ENCODE measurements at regions not wholly inside any gene's neighbourhood (a gene's known extent, or its start where the extent isn't known, plus 50 kb on each side); places are given as distances from the start of the nearest gene placed in this dataset.

- DNase-seq, result no peak
Measured at GRCh38 chr17:59451706-59452105, 113.7 kb upstream of the DHX40 start.

- DNase-seq, result no peak
Measured at GRCh38 chr17:59454633-59455105, 110.7 kb upstream of the DHX40 start.

GRCh38 chr17:59456428-59456827, 109.0 kb upstream of the DHX40 start:
- no peak for DNase-seq

DNA sequence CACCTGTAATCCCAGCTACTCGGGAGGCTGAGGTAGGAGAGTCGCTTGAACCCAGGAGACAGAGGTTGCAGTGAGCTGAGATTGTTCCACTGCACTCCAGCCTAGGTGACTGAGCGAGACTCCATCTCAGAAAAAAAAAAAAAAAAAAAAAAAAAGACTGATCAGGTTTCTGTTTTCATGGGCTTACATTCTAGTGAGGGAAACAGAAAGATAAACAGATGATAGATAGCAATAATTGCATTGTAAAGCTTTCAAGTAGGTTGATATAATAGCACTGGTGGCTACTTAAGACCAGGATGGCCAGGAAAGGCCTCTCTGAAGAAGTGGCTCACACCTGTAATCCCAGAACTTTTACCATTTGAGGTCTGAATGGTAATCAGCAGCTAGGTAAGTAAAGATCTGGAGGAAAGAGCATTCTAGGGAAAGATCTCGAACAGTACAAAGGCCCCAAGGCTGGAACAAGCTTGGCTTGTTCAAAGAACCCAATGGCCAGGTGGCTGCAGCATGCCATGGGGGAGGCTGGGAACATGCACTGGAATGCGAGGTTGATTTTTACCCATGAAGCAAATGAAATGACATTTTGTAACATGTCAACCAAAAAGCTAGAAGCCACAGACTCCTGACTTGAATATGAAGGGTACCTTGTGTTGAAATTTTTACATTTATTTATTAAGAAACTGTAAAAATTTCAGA, 108.3 kb upstream of the DHX40 start:
- no peak for DNase-seq

DNA sequence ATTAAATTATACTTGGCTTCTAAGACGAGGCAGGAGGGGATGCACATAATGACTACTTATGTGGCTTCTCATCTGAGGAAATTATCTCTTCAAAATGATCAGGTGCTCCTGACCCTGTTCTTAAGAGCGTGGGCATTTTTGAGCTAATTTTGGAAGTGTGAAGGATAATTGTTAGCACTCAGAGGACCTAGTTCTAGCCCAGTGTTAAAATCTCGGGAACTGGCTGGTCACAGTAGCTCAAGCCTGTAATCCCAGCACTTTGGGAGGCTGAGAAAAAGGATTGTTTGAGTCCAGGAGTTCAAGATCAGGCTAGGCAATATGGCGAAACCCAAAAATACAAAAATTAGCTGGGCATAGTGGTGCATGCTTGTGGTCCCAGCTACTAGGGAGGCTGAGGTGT, 103.0 kb upstream of the DHX40 start:
- no peak for DNase-seq

DNA sequence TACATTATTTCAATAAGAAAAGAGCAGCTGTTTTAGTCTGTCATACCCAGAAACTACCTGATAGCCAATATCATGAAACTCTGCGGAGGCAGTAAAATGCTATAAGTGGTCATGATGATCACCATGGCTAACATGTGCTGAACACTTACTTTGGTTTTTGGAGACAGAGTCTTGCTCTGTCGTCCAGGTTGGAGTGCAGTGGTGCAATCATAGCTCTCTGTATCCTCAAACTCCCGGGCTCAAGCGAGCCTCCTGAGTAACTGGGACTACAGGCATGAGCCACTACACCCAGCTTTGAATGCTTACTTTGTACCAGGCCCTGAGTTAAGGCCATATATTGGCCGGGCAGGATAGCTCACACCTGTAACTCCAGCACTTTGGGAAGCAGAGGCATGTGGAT, 101.2 kb upstream of the DHX40 start:
- no peak for DNase-seq

- no peak for DNase-seq
Measured at GRCh38 chr17:59465949-59466307, 99.5 kb upstream of the DHX40 start.

DNA sequence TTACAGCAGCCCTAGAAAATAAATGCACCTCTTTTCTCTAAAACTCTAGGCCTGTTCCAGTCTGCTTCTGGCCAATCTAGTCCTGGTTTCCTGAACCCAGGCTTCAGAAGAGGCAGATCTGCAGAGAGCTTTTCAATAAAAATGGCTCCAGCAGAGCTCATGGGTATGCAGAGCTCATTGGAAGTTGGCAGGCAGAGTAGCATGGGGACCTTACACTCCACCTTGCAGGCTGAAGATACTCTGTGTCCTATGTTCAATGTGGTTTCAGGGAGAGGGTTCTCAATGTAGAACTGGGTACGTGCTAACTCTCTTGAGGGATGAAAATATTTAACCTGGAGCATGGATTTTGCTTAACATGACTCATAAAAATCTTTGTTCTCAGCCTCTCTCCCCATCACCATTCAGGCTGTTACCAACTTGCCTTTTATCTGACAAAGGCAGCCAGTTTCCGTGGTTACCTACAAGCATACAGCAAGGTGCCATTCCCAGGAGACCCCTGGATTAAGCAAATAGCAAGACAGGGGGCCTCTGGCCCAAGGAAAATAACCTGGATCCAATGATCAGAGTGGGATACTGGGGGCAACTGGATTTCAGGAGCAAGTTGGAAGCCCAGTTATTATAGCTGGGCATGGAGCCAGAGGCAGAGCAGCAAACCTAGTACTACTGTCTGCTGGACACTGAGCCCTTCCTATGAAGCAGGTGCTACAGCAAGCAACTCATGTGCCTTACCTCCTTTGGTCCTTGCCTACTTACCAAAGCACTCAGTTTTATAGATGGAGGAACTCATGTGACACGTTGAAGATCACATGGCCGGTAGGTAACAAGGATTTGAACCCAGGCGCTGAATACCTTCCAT, 98.2 kb upstream of the DHX40 start:
- DNase-seq, result no peak

- DNase-seq, result no peak
Measured at GRCh38 chr17:59469786-59470485, 95.5 kb upstream of the DHX40 start.

GRCh38 chr17:59470624-59471297, 94.6 kb upstream of the DHX40 start:
- DNase-seq, result no peak

GRCh38 chr17:59476413-59476812, 89.0 kb upstream of the DHX40 start:
- DNase-seq, result no peak

GRCh38 chr17:59479141-59479540, 86.3 kb upstream of the DHX40 start:
- DNase-seq, result no peak

DNA sequence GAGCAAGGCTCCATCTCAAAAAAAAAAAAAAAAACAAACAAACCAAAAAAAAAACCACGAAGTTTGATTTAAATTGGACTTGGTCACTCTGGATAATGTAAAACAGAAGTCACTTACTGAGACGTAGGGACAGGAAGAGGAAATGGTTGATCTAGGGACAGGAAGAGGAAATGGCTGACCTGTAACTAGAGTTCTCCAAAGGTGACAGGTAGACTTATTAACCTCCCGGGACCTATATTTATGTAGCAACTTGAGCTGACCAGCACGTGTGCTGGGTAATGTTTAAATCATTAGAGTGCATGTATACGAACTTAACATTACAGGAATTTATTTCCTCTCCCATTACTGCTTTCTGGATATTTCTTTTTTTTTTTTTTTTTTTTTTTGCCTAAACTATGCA, 81.5 kb upstream of the DHX40 start:
- DNase-seq, result no peak

DNA sequence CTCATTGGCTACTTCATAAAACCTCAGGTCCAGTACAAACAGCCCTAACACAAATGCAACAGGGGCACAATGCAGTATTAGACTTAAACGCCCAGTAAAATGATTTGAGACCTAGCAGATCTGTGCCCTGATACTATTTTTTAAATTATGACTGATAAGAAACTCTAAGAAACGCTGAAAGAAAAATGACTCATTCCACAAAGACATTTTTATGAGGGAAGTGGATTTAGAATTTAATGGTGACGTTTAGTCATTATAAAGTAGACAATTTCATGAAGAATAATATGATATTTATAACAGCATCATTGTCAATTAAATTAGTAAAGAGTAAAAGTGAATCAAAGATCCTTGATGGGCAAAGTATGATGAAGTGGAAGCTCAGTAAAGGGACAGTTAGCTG, 80.4 kb upstream of the DHX40 start:
- DNase-seq, result no peak

GRCh38 chr17:59485946-59486345, 79.5 kb upstream of the DHX40 start:
- no peak for DNase-seq

DNA sequence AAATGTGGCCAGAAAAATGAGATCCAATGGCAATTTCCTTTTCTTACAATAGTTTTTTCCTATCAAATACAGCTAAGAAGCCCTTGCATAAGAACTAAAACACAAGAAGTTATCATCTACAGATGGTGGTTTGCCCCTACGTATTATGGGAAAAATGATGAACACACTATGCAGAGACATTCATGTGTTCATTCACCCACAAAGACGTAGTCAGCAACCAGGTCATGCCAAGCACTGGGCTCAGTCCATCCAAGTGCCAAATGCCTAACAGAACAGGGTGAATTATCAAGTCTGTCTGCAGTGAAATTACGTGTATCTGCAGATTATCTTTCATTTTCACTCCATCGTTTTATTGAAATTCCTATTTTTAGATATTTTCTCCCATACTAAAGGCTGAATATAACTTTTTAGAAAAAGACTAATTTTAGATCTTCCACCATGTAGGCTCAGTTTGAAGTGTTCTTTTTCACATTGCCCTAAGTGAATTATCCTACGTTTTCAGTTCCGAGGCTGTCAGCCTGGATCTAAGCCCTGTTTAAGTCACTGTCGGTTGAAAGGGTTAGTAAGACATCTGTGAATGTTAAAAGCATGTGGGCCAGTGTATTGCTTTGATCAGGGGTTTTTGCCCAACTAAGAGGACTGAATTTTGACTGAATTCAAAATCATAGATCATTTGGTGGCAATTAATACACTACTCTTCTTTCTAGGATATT, 78.1 kb upstream of the DHX40 start:
- DNase-seq, result no peak

- no peak for DNase-seq
Measured at GRCh38 chr17:59488805-59489204, 76.6 kb upstream of the DHX40 start.

DNA sequence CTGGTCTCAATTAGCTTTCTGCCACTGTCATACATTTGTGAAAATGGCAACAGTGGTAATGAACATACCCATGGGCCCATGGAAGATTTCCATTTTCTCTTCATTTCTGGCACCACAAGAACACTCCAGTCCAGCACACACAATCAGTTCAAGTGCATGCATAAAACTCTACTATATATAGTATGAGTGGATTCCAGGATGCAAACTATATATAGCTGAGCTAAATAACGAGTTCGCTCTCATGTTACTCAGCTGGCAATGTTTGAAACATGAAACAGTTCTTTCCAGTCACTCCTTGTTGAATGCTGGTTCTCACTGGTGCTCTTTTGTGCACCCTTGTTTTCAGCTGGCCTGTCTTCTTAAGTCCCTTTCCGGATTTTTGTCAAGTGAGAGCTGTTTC, 75.2 kb upstream of the DHX40 start:
- DNase-seq, result no peak

DNA sequence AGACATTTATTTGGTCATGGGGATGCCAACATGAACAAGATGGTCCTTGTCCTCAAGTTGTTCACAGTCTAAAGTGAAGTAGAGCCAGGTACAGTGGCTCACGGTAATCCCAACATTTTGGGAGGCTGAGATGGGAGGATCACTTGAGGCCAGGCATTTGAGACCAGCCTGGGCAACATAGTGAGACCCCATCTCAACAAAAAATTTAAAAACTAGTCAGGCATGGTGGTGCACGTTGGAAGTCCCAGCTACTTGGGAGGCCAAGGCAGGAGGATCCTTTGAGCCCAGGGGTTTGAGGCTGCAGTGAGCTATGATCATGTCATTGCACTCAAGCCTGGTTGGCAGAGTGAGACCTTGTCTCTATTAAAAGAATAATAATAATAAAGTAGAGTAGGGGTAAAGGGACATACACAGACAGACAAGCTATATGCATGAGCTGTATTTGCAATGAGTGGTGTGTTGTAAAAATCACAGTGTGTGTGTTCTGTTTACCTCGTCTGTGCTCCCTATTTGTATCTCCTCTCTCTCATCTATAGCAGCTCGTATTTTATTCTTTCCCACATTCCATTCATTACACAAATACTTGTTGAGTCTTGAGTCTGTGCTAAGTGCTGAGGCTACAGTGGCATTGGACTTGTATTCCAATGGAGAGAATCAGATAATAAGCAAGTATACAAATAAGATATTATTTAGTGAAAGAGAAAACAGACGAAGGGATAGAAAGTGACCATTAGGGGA, 73.9 kb upstream of the DHX40 start:
- no peak for DNase-seq

GRCh38 chr17:59492091-59492451, 73.3 kb upstream of the DHX40 start:
- DNase-seq, result no peak

DNA sequence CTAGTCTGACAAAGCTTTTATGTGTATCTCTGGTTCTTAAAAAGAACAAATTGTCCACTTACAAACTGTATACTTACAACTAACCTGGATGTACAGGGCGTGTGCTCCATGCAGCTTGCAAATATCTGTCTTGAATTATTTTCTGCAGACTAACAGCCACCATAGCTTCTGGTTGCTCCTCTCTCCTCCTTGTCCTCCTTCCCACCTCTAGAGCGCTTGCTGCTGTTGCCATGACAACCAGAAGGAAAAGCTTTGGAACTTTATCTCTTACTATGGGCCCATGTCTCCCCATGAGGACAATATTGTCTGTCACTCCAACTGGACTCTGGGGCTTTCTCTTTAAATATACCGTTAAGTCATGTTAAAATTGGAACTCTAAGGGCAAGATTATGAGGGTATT, 71.5 kb upstream of the DHX40 start:
- DNase-seq, result no peak
